ENCODE measurements at regions not wholly inside any gene's neighbourhood (a gene's known extent, or its start where the extent isn't known, plus 50 kb on each side); places are given as distances from the start of the nearest gene placed in this dataset.

- H3K27me3 Mint-ChIP-seq (ENCODE audit: low read depth): no peaks in the 10 kb centered on the region
- H3K9me3 Mint-ChIP-seq: peaks cover 7 to 11% of the 10 kb centered on the region in 2 donors
These were observed 350.7 kb upstream of the DCN start for GRCh38 chr12:91533366-91533765.

GRCh38 chr12:91529829-91530228 lies 347.2 kb upstream of the DCN start:
- H3K36me3 Mint-ChIP-seq (ENCODE audit: insufficient read depth in 2 of 2): peaks cover 3 to 6% of the 10 kb centered on the region in 2 donors
- no peak for DNase-seq
- no peak overlapping the region for H3K27ac Mint-ChIP-seq
- no peaks in the 10 kb centered on the region for H3K4me1 Mint-ChIP-seq (ENCODE audit: low read depth)
- peaks cover 2 to 3% of the 10 kb centered on the region in 2 donors for H3K9me3 Mint-ChIP-seq
- H3K27me3 Mint-ChIP-seq (ENCODE audit: low read depth): no peaks in the 10 kb centered on the region
- ATAC-seq (replicated peaks in 1 of 2): no peak
- H3K4me3 Mint-ChIP-seq: no peak overlapping the region

More at GRCh38 chr12:91533366-91533765, 350.7 kb upstream of the DCN start:
- DNase-seq: no peak
- H3K4me3 Mint-ChIP-seq: no peak overlapping the region
- ATAC-seq (replicated peaks in 1 of 2): no peak
- peaks cover 4 to 8% of the 10 kb centered on the region in 2 donors for H3K36me3 Mint-ChIP-seq (ENCODE audit: insufficient read depth in 2 of 2)
- no peaks in the 10 kb centered on the region for H3K4me1 Mint-ChIP-seq (ENCODE audit: low read depth)
- no peak overlapping the region for H3K27ac Mint-ChIP-seq

- Mint-ChIP-seq H3K9me3 (peaks cover 2 to 3% of the 10 kb centered on the region in 2 donors), H3K4me3 (no peak overlapping the region), H3K36me3 (ENCODE audit: insufficient read depth in 2 of 2) (peaks cover 0 to 3% of the 10 kb centered on the region in 2 donors), H3K4me1 (ENCODE audit: low read depth) (no peaks in the 10 kb centered on the region), H3K27ac (no peak overlapping the region), H3K27me3 (ENCODE audit: low read depth) (no peaks in the 10 kb centered on the region)
- DNase-seq (no peak), ATAC-seq (replicated peaks in 1 of 2) (no peak)
These were observed 341.2 kb upstream of the DCN start for GRCh38 chr12:91523831-91524230.

GRCh38 chr12:91516695-91517047 lies 334.1 kb upstream of the DCN start:
- Mint-ChIP-seq H3K36me3 (ENCODE audit: insufficient read depth in 2 of 2) (peaks cover 0 to 3% of the 10 kb centered on the region in 2 donors), H3K27ac (no peak overlapping the region), H3K9me3 (peaks cover 2 to 3% of the 10 kb centered on the region in 2 donors), H3K27me3 (ENCODE audit: low read depth) (peaks cover 8% of the 10 kb centered on the region), H3K4me3 (no peak overlapping the region), H3K4me1 (ENCODE audit: low read depth) (no peaks in the 10 kb centered on the region)
- DNase-seq (no peak), ATAC-seq (replicated peaks in 1 of 2) (no peak)

GRCh38 chr12:91515944-91516694 lies 333.5 kb upstream of the DCN start:
- no peaks in the 10 kb centered on the region for H3K4me1 Mint-ChIP-seq (ENCODE audit: low read depth)
- ATAC-seq (replicated peaks in 1 of 2) (no peak), DNase-seq (no peak)
- peaks cover 2 to 3% of the 10 kb centered on the region in 2 donors for H3K9me3 Mint-ChIP-seq
- H3K36me3 Mint-ChIP-seq (ENCODE audit: insufficient read depth in 2 of 2): peaks cover 0 to 3% of the 10 kb centered on the region in 2 donors
- no peak overlapping the region for H3K4me3 Mint-ChIP-seq
- H3K27me3 Mint-ChIP-seq (ENCODE audit: low read depth): peaks cover 8% of the 10 kb centered on the region
- no peak overlapping the region for H3K27ac Mint-ChIP-seq

- peak; percentile 34 to 43 for ATAC-seq (replicated peaks in 1 of 2)
- Mint-ChIP-seq H3K27ac (no peak overlapping the region), H3K9me3 (no peaks in the 10 kb centered on the region), H3K27me3 (ENCODE audit: low read depth) (peaks cover 8% of the 10 kb centered on the region), H3K4me3 (no peak overlapping the region), H3K36me3 (ENCODE audit: insufficient read depth in 2 of 2) (no peaks in the 10 kb centered on the region), H3K4me1 (ENCODE audit: low read depth) (no peaks in the 10 kb centered on the region)
- no peak for DNase-seq
These were observed 330.7 kb upstream of the DCN start for GRCh38 chr12:91513313-91513712.

DNA sequence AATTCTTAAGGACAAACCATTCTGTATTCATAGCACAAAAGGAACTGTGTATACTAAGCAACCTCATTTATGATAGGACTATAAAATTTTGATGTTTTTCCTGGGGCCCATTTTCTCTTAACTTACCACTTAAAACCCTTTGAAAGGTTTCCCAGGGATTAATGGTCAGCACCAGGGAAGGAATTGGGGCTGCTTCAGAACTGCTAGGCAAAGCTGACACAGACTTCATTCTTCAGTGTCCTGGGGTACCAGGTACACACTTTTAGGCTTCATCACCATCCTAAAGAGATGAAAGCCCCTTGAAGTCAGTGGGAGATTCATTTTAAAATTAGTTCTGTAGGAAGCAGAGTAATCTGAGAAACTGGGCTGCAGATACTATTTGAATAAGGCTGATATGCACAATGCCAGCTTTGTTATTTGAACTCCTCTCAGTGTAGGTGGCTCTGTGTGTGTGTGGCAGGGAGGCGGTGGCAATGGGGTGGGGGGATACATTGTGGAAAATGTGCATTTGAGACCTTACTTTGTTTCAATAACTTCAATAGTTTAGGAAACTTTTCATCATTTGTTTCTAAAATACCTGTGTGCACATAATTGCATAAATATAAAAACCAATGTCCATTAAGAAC lies 329.3 kb upstream of the DCN start:
- H3K36me3 Mint-ChIP-seq (ENCODE audit: insufficient read depth in 2 of 2): no peaks in the 10 kb centered on the region
- no peaks in the 10 kb centered on the region for H3K27me3 Mint-ChIP-seq (ENCODE audit: low read depth)
- ATAC-seq (replicated peaks in 1 of 2): no peak
- H3K27ac Mint-ChIP-seq: no peak overlapping the region
- H3K4me3 Mint-ChIP-seq: no peak overlapping the region
- DNase-seq: no peak
- H3K9me3 Mint-ChIP-seq: no peaks in the 10 kb centered on the region
- no peaks in the 10 kb centered on the region for H3K4me1 Mint-ChIP-seq (ENCODE audit: low read depth)

GRCh38 chr12:91507754-91508153 lies 325.1 kb upstream of the DCN start:
- no peak for ATAC-seq (replicated peaks in 1 of 2)
- Mint-ChIP-seq H3K36me3 (ENCODE audit: insufficient read depth in 2 of 2) (no peaks in the 10 kb centered on the region), H3K27ac (no peak overlapping the region), H3K4me1 (ENCODE audit: low read depth) (no peaks in the 10 kb centered on the region), H3K27me3 (ENCODE audit: low read depth) (peaks cover 6% of the 10 kb centered on the region), H3K4me3 (no peak overlapping the region), H3K9me3 (no peaks in the 10 kb centered on the region)
- DNase-seq: no peak

DNA sequence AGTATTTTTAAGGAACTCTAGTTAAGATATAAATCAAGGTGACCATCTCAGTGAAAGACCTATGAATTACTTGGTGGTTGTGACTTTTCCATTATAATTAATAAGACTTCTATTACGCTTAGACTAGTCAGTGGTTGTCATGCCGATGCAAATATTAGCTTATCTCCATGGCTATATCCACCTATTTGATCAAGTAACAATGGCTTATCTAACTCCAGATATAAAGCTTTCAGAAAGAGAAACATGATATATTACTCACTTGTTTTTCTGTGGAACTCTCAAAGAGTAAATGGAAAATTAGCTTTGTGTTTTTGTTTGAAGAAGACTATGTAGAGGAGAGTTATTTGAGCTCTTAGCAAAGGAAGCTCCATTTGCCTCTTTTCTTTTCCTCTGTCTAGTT lies 323.8 kb upstream of the DCN start:
- peaks cover 6% of the 10 kb centered on the region for H3K27me3 Mint-ChIP-seq (ENCODE audit: low read depth)
- no peak for ATAC-seq (replicated peaks in 1 of 2)

DNA sequence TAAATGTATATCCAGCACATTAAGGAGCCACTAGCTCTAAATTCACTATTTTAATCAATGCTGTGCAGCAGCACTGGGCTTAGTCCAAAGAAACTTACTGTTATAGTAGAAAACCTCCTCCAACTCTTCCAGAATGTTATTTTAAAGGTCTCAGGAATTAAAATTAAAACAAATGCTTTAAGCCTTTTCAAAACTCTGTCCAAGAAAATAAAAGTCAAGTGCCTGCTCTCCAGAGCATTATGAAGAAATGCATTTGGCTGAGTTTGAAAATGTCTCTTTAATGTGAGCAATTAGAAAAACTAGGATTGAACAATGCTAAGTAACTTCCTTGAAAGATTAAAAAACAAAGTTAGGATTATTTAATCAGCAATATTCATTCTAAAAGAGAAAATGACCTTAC lies 322.4 kb upstream of the DCN start:
- DNase-seq (no peak), ATAC-seq (replicated peaks in 1 of 2) (no peak)
- H3K9me3 Mint-ChIP-seq: no peaks in the 10 kb centered on the region
- no peaks in the 10 kb centered on the region for H3K36me3 Mint-ChIP-seq (ENCODE audit: insufficient read depth in 2 of 2)
- H3K4me3 Mint-ChIP-seq: no peak overlapping the region
- peaks cover 6% of the 10 kb centered on the region for H3K27me3 Mint-ChIP-seq (ENCODE audit: low read depth)
- H3K4me1 Mint-ChIP-seq (ENCODE audit: low read depth): no peaks in the 10 kb centered on the region
- no peak overlapping the region for H3K27ac Mint-ChIP-seq

More for the DNA sequence above, 323.8 kb upstream of the DCN start:
- Mint-ChIP-seq H3K36me3 (ENCODE audit: insufficient read depth in 2 of 2) (no peaks in the 10 kb centered on the region), H3K9me3 (no peaks in the 10 kb centered on the region), H3K27ac (no peak overlapping the region), H3K4me3 (no peak overlapping the region), H3K4me1 (ENCODE audit: low read depth) (no peaks in the 10 kb centered on the region)
- DNase-seq: no peak

- Mint-ChIP-seq H3K27me3 (ENCODE audit: low read depth) (peaks cover 6% of the 10 kb centered on the region), H3K4me3 (no peak overlapping the region), H3K4me1 (ENCODE audit: low read depth) (no peaks in the 10 kb centered on the region), H3K27ac (no peak overlapping the region), H3K9me3 (no peaks in the 10 kb centered on the region), H3K36me3 (ENCODE audit: insufficient read depth in 2 of 2) (no peaks in the 10 kb centered on the region)
- DNase-seq: no peak
- no peak for ATAC-seq (replicated peaks in 1 of 2)
These were observed 319.6 kb upstream of the DCN start for GRCh38 chr12:91502208-91502607.

- no peak for ATAC-seq (replicated peaks in 1 of 2)
- Mint-ChIP-seq H3K4me1 (ENCODE audit: low read depth) (peaks cover 6% of the 10 kb centered on the region), H3K27ac (no peak overlapping the region), H3K36me3 (ENCODE audit: insufficient read depth in 2 of 2) (no peaks in the 10 kb centered on the region), H3K9me3 (no peaks in the 10 kb centered on the region), H3K27me3 (ENCODE audit: low read depth) (no peaks in the 10 kb centered on the region), H3K4me3 (no peak overlapping the region)
- no peak for DNase-seq
These were observed 313.7 kb upstream of the DCN start for GRCh38 chr12:91496337-91496736.

DNA sequence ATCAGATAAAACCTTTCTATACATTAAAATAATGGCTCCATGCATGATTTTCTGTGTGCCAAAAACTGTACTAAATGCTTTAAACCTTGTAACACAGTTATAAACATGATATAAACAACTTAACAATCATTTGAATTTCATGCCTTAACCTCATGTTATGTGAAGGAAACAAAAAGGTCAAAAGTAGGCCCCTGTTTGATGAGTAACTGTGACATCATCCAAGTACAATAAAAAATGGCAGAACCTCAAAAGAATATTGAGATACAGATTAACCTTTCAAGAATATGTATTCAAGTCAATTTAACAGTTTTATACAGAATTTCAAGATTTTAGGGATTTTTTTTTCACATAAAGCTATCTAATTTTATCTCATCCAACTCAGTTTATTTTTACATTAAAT lies 310.7 kb upstream of the DCN start:
- Mint-ChIP-seq H3K4me1 (ENCODE audit: low read depth) (peaks cover 6% of the 10 kb centered on the region), H3K36me3 (ENCODE audit: insufficient read depth in 2 of 2) (no peaks in the 10 kb centered on the region), H3K27ac (no peak overlapping the region), H3K9me3 (no peaks in the 10 kb centered on the region), H3K4me3 (no peak overlapping the region), H3K27me3 (ENCODE audit: low read depth) (no peaks in the 10 kb centered on the region)
- DNase-seq (no peak), ATAC-seq (replicated peaks in 1 of 2) (no peak)

DNA sequence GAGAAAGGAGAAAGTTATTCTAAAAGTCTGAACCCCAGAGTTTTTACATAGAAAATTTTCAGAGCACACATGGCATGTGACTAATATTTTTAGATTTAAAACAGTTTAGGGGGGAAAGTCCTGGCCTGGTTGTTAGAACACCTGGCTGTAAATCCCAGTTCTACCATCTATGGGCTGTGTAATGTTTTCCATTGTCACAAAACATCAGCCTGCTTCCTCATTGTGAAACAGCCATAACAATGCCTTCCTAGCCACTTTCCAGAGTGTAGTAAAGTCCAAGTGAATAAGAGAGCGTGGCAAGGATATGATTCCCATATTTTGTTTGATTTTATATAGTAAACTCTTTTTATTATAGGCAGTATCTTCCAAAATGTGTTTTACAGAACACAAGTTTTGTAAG lies 310.0 kb upstream of the DCN start:
- no peak for ATAC-seq (replicated peaks in 1 of 2)
- Mint-ChIP-seq H3K4me1 (ENCODE audit: low read depth) (peaks cover 6% of the 10 kb centered on the region), H3K27me3 (ENCODE audit: low read depth) (no peaks in the 10 kb centered on the region), H3K4me3 (no peak overlapping the region), H3K27ac (no peak overlapping the region), H3K9me3 (no peaks in the 10 kb centered on the region), H3K36me3 (ENCODE audit: insufficient read depth in 2 of 2) (no peaks in the 10 kb centered on the region)
- no peak for DNase-seq

Data from activated T-cell treated with anti-CD3 and anti-CD28 coated beads, Interleukin-2, amount 50 U/mL, for 72 hours (primary cell).